Endothelial cell of umbilical vein (primary cell): ENCODE measurements at regions not wholly inside any gene's neighbourhood (a gene's known extent, or its start where the extent isn't known, plus 50 kb on each side); places are given as distances from the start of the nearest gene placed in this dataset.

ENCODE experiments used
- BruUV-seq: library from RNA; stranded (reverse); fragments of 400-500 nt; replicated peaks from 2 replicates; lab custom pipeline; 2021; lab: Mats Ljungman, UMichigan
- CTCF ChIA-PET: fragments of 300-600, 350-600 bp; sonication (Branson Sonifier 250); formaldehyde crosslinking; loops from one replicate; lab custom pipeline; 2021; ENCODE audit warnings: antibody characterized with exemption, inconsistent platforms; lab: Charles Lee
- POLR2A ChIA-PET: fragments of 300-600, 350-600 bp; sonication (Branson Sonifier 250); formaldehyde crosslinking; loops from one replicate; lab custom pipeline; 2021; ENCODE audit warnings: antibody characterized with exemption, inconsistent platforms; lab: Charles Lee
- DNase-seq: peaks from one replicate; pipeline ENCODE4 v3.0.0-alpha.2; 2011; ENCODE audit warnings: low read depth, low spot score
- FAIRE-seq: peaks from 2 replicates; lab custom pipeline; 2011; peaks lifted over from hg19 to GRCh38; lab: Jason Lieb, UNC
- H2AFZ ChIP-seq: 2 replicates; pipeline ENCODE4 v1.6.0; 2012; ENCODE audit warnings: low read depth, low read length, control low read depth, inconsistent platforms
- H3K27ac ChIP-seq: 2 replicates; pipeline ENCODE4 v1.5.1; 2011; ENCODE audit warnings: low read depth, mild to moderate bottlenecking, control low read depth, low read length, moderate library complexity; ENCODE audit not compliant: insufficient read depth
- H3K27me3 ChIP-seq, 2 experiments: 2 replicates each; pipeline versions ENCODE4 v1.6.0 to v1.6.1; 2011; ENCODE audit warnings: low read length in 2 of 2, mixed read lengths in 1 of 2; ENCODE audit not compliant: control insufficient read depth in 2 of 2, insufficient read depth in 2 of 2
- H3K36me3 ChIP-seq, 2 experiments: 2 replicates in 1 of 2; 3 replicates in 1 of 2; pipeline ENCODE4 v1.5.1; 2011; ENCODE audit warnings: low read length in 2 of 2, mild to moderate bottlenecking in 1 of 2, moderate library complexity in 1 of 2; ENCODE audit not compliant: control insufficient read depth in 2 of 2, insufficient read depth in 2 of 2; ENCODE audit errors: extremely low read depth in 1 of 2
- H3K4me1 ChIP-seq: 3 replicates; pipeline ENCODE4 v1.5.1; 2011; ENCODE audit warnings: mild to moderate bottlenecking, low read length; ENCODE audit not compliant: control insufficient read depth, insufficient read depth; ENCODE audit errors: extremely low read depth
- H3K4me2 ChIP-seq: 2 replicates; pipeline ENCODE4 v1.6.1; 2011; ENCODE audit warnings: low read length, control low read depth, mixed read lengths; ENCODE audit not compliant: insufficient read depth
- H3K4me3 ChIP-seq, 3 experiments: fragments of 200-600 bp in 1 of 3; sonication (generic), shearing (Covaris generic) in 1 of 3; replicated peaks in 1 of 3; 2 replicates each; pipeline ENCODE4 v1.5.1; 2011 to 2016; ENCODE audit warnings: control low read depth in 3 of 3, low read length in 3 of 3, mild to moderate bottlenecking in 2 of 3, inconsistent platforms in 1 of 3, low read depth in 1 of 3, moderate library complexity in 1 of 3; ENCODE audit not compliant: insufficient read depth in 1 of 3
- H3K79me2 ChIP-seq: 2 replicates; pipeline ENCODE4 v1.6.0; 2012; ENCODE audit warnings: low read length, inconsistent platforms; ENCODE audit not compliant: control insufficient read depth, insufficient read depth
- H3K9ac ChIP-seq: replicated peaks from 2 replicates; pipeline ENCODE3; 2011; ENCODE audit warnings: low read length, control low read depth; ENCODE audit not compliant: insufficient read depth; ENCODE audit errors: extremely low read depth
- H3K9me1 ChIP-seq: replicated peaks from 3 replicates; pipeline ENCODE4 v1.6.0; 2011; ENCODE audit warnings: mild to moderate bottlenecking, low read length; ENCODE audit not compliant: control insufficient read depth, insufficient read depth; ENCODE audit errors: extremely low read depth
- H3K9me3 ChIP-seq: replicated peaks from 2 replicates; pipeline ENCODE4 v1.5.1; 2012; ENCODE audit warnings: low read length, inconsistent platforms; ENCODE audit not compliant: control insufficient read depth, insufficient read depth
- H4K20me1 ChIP-seq: replicated peaks from 2 replicates; pipeline ENCODE3; 2011; ENCODE audit warnings: mild to moderate bottlenecking, low read length; ENCODE audit not compliant: control insufficient read depth, insufficient read depth; ENCODE audit errors: extremely low read depth
- EZH2 ChIP-seq: IDR thresholded peaks from 2 replicates; pipeline ENCODE4 v1.6.1; 2012; ENCODE audit warnings: borderline replicate concordance, low read depth, mild to moderate bottlenecking, moderate library complexity, low read length, inconsistent platforms; ENCODE audit not compliant: severe bottlenecking
- FOS ChIP-seq: IDR thresholded peaks from 2 replicates; pipeline ENCODE4 v1.6.1; 2011; ENCODE audit warnings: mild to moderate bottlenecking, low read length, moderate library complexity, borderline replicate concordance; ENCODE audit not compliant: insufficient read depth
- GATA2 ChIP-seq: IDR thresholded peaks from 2 replicates; pipeline ENCODE4 v1.7.0; 2011; ENCODE audit warnings: low read depth, mild to moderate bottlenecking, moderate library complexity, mixed read lengths, low read length; ENCODE audit not compliant: insufficient read length, insufficient read depth
- JUN ChIP-seq: IDR thresholded peaks from 2 replicates; pipeline ENCODE4 v1.6.1; 2011; ENCODE audit warnings: borderline replicate concordance, low read depth; ENCODE audit not compliant: insufficient read length, insufficient read depth
- MYC ChIP-seq: IDR thresholded peaks from one replicate; pipeline ENCODE4 v1.6.1; 2011; ENCODE audit warnings: mild to moderate bottlenecking, low read depth, low read length
- POLR2A ChIP-seq: IDR thresholded peaks from 2 replicates; pipeline ENCODE4 v1.6.1; 2012; ENCODE audit warnings: low read depth, mild to moderate bottlenecking, control low read depth, low read length
- POLR2AphosphoS5 ChIP-seq: IDR thresholded peaks from 2 replicates; pipeline ENCODE4 v1.6.1; 2012; ENCODE audit warnings: low read depth, mild to moderate bottlenecking, control low read depth, low read length, moderate library complexity; ENCODE audit not compliant: insufficient read depth
- dilution Hi-C: fragments of 300-500 bp; cut with MboI; formaldehyde crosslinking; loops from one replicate; pipeline ENCODE4 v1.15.0; 2019; ENCODE audit warnings: low sequenced_read_pairs; ENCODE audit not compliant: extremely low pct_ligation_motif_present
- intact Hi-C: fragments of 100-400 bp; cut with micrococcal nuclease; formaldehyde crosslinking; loops from one replicate; pipeline ENCODE4 v1.10.0; 2022
- TF ChIP-seq, protein P1 (sequence below), 2 donors: IDR thresholded peaks; 1 replicate in 1 of 2; 2 replicates in 1 of 2; pipeline ENCODE4 v1.5.1; 2011; ENCODE audit warnings: low read length in 2 of 2, mild to moderate bottlenecking in 2 of 2, moderate library complexity in 2 of 2, control low read depth in 1 of 2, inconsistent platforms in 1 of 2, low read depth in 1 of 2; ENCODE audit not compliant: insufficient read depth in 1 of 2; ENCODE audit errors: extremely low read depth in 1 of 2
- TF ChIP-seq, protein P2 (sequence below): IDR thresholded peaks from 2 replicates; pipeline ENCODE4 v1.6.1; 2011; ENCODE audit not compliant: insufficient read depth, insufficient read length

DNA sequence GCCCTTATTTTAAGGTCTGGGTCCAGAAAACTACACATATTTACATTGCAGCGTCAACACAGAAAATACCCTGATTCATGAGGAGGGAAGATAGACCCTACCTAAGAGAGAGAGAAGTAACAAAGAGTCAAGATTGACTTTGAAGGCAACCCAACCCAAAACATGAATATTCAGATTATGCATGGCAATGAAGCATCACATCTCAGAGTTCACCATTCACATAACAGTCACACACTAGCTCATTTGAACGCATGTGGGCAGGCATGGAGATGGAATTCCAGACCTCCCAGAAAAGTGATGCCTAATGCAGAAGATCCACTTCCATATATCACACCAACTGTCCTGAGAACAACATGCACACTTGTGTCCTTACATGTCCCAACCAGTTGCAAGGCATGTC is 190.1 kb upstream of the ITGA1 start:
- no TSS peak for BruUV-seq
- H3K9ac ChIP-seq, result no peak overlapping the region
- TF ChIP-seq GATA2, result no peak
- no peak for TF ChIP-seq EZH2
- TF ChIP-seq, protein P1, sequence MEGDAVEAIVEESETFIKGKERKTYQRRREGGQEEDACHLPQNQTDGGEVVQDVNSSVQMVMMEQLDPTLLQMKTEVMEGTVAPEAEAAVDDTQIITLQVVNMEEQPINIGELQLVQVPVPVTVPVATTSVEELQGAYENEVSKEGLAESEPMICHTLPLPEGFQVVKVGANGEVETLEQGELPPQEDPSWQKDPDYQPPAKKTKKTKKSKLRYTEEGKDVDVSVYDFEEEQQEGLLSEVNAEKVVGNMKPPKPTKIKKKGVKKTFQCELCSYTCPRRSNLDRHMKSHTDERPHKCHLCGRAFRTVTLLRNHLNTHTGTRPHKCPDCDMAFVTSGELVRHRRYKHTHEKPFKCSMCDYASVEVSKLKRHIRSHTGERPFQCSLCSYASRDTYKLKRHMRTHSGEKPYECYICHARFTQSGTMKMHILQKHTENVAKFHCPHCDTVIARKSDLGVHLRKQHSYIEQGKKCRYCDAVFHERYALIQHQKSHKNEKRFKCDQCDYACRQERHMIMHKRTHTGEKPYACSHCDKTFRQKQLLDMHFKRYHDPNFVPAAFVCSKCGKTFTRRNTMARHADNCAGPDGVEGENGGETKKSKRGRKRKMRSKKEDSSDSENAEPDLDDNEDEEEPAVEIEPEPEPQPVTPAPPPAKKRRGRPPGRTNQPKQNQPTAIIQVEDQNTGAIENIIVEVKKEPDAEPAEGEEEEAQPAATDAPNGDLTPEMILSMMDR (IDR thresholded peaks at IDR 0.05; ENCODE audit: extremely low read depth in 1 of 2, insufficient read depth in 1 of 2, low read depth in 1 of 2, low read length in 2 of 2), result no peak
- no peak for TF ChIP-seq JUN
- TF ChIP-seq, protein P2, sequence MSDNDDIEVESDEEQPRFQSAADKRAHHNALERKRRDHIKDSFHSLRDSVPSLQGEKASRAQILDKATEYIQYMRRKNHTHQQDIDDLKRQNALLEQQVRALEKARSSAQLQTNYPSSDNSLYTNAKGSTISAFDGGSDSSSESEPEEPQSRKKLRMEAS, result no peak
- TF ChIP-seq POLR2A, result no peak
- TF ChIP-seq POLR2AphosphoS5, result no peak
- no peak for TF ChIP-seq FOS
- TF ChIP-seq MYC, result no peak
- no peak overlapping the region for H3K4me3 ChIP-seq
- H3K4me1 ChIP-seq, result no peaks in the 10 kb centered on the region
- no peaks in the 10 kb centered on the region for H3K9me1 ChIP-seq
- H3K4me2 ChIP-seq, result no peak overlapping the region
- intact Hi-C loops (no loop called here), dilution Hi-C loops (no loop called here)
- H3K79me2 ChIP-seq, result no peaks in the 10 kb centered on the region
- no peak for FAIRE-seq
- no peak overlapping the region for H3K27ac ChIP-seq
- H4K20me1 ChIP-seq, result no peaks in the 10 kb centered on the region
- H3K36me3 ChIP-seq, result no peaks in the 10 kb centered on the region
- no peak overlapping the region for H2AFZ ChIP-seq
- no peak for DNase-seq
- H3K9me3 ChIP-seq, result no peaks in the 10 kb centered on the region
- ChIA-PET POLR2A (no interaction called here), CTCF (no interaction called here)
- H3K27me3 ChIP-seq, result peaks cover 0 to 2% of the 10 kb centered on the region in 2 experiments
